ENCODE measurements at regions not wholly inside any gene's neighbourhood (a gene's known extent, or its start where the extent isn't known, plus 50 kb on each side); places are given as distances from the start of the nearest gene placed in this dataset.

GRCh38 chr1:96544051-96544830, 177.3 kb upstream of the PTBP2 start:
- Histone ChIP-seq H3K9ac (ENCODE audit: low read depth in 1 of 2, low read length in 2 of 2) (no peak overlapping the region), H3K4me3 (ENCODE audit: low read depth in 1 of 3, low read length in 3 of 3) (no peak overlapping the region)
- TF ChIP-seq TAF1 (conservative IDR thresholded peaks at IDR 0.05) (no peak), HNF4G (IDR thresholded peaks at IDR 0.05) (no peak), SP1 (IDR thresholded peaks at IDR 0.05) (no peak), JUND (IDR thresholded peaks at IDR 0.05) (no peak), RXRA (IDR thresholded peaks at IDR 0.05) (no peak), ATF3 (IDR thresholded peaks at IDR 0.05) (no peak), FOXA1 (IDR thresholded peaks at IDR 0.05) (no peak), MAX (IDR thresholded peaks at IDR 0.05) (no peak), HNF4A (conservative IDR thresholded peaks at IDR 0.05) (no peak), GABPA (IDR thresholded peaks at IDR 0.05 in 1 of 2, conservative IDR thresholded peaks at IDR 0.05 in 1 of 2) (no peak), REST (IDR thresholded peaks at IDR 0.05) (no peak), CTCF (IDR thresholded peaks at IDR 0.05; ENCODE audit: low read depth, low read length, missing input control) (no peak), ZBTB33 (IDR thresholded peaks at IDR 0.05) (no peak), EGR1 (IDR thresholded peaks at IDR 0.05; ENCODE audit: low read depth in 2 of 2) (no peak), FOXA2 (IDR thresholded peaks at IDR 0.05) (no peak), YY1 (IDR thresholded peaks at IDR 0.05) (no peak), NR2F2 (IDR thresholded peaks at IDR 0.05) (no peak), RAD21 (IDR thresholded peaks at IDR 0.05) (no peak)

More at GRCh38 chr1:96544051-96544830, 177.3 kb upstream of the PTBP2 start:
- no peaks in the 10 kb centered on the region for H3K27me3 ChIP-seq (ENCODE audit: control insufficient read depth in 4 of 4, insufficient read depth in 4 of 4, low read length in 3 of 4)
- H3K27ac ChIP-seq (ENCODE audit: low read depth in 1 of 2, low read length in 2 of 2) = no peak overlapping the region
- no peaks in the 10 kb centered on the region for H3K4me1 ChIP-seq (ENCODE audit: control insufficient read depth in 4 of 4, insufficient read depth in 4 of 4, low read length in 3 of 4)
- no peaks in the 10 kb centered on the region for H3K36me3 ChIP-seq (ENCODE audit: control insufficient read depth in 4 of 4, insufficient read depth in 3 of 4, low read depth in 1 of 4, low read length in 3 of 4)
- no peak for DNase-seq (ENCODE audit: low spot score)
- no peaks in the 10 kb centered on the region for H3K9me3 ChIP-seq (ENCODE audit: control insufficient read depth in 4 of 4, low read length in 3 of 4)
- 87% methylated on average over 6 of the region's 6 CpGs for WGBS

All from liver (tissue), 8 donors.